ENCODE measurements at regions not wholly inside any gene's neighbourhood (a gene's known extent, or its start where the extent isn't known, plus 50 kb on each side); places are given as distances from the start of the nearest gene placed in this dataset.

- TF ChIP-seq CTCF (conservative IDR thresholded peaks at IDR 0.05; ENCODE audit: low read depth in 2 of 2), result no peak
- no peak for TF ChIP-seq EZH2 (IDR thresholded peaks at IDR 0.05; ENCODE audit: low read depth, unreplicated experiment)
- TF ChIP-seq POLR2AphosphoS5 (IDR thresholded peaks at IDR 0.05; ENCODE audit: low read depth), result no peak
- TF ChIP-seq REST (IDR thresholded peaks at IDR 0.05; ENCODE audit: unreplicated experiment), result no peak
- no peak for TF ChIP-seq NANOG (IDR thresholded peaks at IDR 0.05; ENCODE audit: borderline replicate concordance)
- no peak for TF ChIP-seq EZH2phosphoT487 (IDR thresholded peaks at IDR 0.05; ENCODE audit: unreplicated experiment)
- no peak for TF ChIP-seq CREB1 (CRISPR knock-in tag; IDR thresholded peaks at IDR 0.05; ENCODE audit: low read depth)
- no peak for TF ChIP-seq ETS1 (IDR thresholded peaks at IDR 0.05)
- TF ChIP-seq JUNB (IDR thresholded peaks at IDR 0.05; ENCODE audit: unreplicated experiment), result no peak
Observed at GRCh38 chr6:95099410-95099809, 477.9 kb upstream of the MANEA start.

Measured in GM23338 (cell line).